ENCODE measurements at regions not wholly inside any gene's neighbourhood (a gene's known extent, or its start where the extent isn't known, plus 50 kb on each side); places are given as distances from the start of the nearest gene placed in this dataset.

DNA sequence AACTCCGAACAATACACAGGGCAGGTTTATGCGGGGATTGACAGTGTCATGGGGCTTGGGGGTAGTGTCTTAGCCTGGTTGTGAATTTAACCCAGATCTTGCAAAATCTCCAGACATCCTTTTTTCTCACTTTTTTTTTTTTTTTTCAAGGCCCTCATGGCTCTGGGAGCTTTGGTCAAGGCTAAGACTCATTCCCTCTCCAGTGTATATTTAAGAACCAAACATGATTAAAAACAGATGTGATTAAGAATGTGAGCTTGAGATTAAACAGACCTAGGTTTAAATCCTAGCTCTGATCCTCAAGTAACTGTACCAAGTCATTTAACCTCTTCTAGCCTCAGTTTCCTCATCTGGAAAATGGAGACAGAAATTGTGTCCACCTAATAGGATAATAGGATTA, 151.7 kb upstream of the FUT8 start:
- no peak overlapping the region for H3K4me3 ChIP-seq (replicated peaks; ENCODE audit: insufficient read depth, low read length)
- H3K27me3 ChIP-seq (ENCODE audit: insufficient read depth, poor library complexity, severe bottlenecking), result no peaks in the 10 kb centered on the region
- no peak for TF ChIP-seq POLR2AphosphoS5 (IDR thresholded peaks at IDR 0.05; ENCODE audit: low read depth)
- TF ChIP-seq SPI1 (IDR thresholded peaks at IDR 0.05; ENCODE audit: borderline replicate concordance, low read depth), result no peak
- TF ChIP-seq, protein P1, sequence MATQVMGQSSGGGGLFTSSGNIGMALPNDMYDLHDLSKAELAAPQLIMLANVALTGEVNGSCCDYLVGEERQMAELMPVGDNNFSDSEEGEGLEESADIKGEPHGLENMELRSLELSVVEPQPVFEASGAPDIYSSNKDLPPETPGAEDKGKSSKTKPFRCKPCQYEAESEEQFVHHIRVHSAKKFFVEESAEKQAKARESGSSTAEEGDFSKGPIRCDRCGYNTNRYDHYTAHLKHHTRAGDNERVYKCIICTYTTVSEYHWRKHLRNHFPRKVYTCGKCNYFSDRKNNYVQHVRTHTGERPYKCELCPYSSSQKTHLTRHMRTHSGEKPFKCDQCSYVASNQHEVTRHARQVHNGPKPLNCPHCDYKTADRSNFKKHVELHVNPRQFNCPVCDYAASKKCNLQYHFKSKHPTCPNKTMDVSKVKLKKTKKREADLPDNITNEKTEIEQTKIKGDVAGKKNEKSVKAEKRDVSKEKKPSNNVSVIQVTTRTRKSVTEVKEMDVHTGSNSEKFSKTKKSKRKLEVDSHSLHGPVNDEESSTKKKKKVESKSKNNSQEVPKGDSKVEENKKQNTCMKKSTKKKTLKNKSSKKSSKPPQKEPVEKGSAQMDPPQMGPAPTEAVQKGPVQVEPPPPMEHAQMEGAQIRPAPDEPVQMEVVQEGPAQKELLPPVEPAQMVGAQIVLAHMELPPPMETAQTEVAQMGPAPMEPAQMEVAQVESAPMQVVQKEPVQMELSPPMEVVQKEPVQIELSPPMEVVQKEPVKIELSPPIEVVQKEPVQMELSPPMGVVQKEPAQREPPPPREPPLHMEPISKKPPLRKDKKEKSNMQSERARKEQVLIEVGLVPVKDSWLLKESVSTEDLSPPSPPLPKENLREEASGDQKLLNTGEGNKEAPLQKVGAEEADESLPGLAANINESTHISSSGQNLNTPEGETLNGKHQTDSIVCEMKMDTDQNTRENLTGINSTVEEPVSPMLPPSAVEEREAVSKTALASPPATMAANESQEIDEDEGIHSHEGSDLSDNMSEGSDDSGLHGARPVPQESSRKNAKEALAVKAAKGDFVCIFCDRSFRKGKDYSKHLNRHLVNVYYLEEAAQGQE (IDR thresholded peaks at IDR 0.05; ENCODE audit: insufficient replicate concordance, low read depth), result no peak
- no peak for DNase-seq (ENCODE audit: low read depth in 1 of 2, low spot score in 1 of 2)
- no peak overlapping the region for H3K27ac ChIP-seq (replicated peaks)

DNA sequence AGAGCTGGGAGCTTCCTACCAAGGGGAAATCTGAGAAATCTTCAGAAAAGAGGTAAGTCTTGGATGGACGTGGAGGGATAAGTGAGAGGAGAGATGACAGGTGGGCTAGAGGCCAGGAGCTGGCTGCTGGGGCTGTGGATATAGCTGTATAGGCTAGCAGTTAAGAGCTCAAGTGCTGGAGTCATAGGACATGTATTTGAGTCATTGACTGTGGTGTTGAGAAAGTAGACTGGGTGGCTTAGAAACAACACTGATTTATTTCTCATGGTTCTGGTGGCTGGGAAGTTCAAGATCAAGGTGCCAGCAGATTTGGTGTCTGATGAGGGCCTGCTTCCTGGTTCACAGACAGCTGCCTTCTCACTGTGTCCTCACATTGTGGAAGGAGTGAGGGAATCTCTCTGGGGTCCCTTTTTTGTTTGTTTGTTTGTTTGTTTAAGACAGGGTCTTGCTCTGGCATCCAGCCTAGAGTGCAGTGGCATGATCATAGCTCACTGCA, 151.1 kb upstream of the FUT8 start:
- H3K4me3 ChIP-seq (replicated peaks; ENCODE audit: insufficient read depth, low read length), result no peak overlapping the region

DNA sequence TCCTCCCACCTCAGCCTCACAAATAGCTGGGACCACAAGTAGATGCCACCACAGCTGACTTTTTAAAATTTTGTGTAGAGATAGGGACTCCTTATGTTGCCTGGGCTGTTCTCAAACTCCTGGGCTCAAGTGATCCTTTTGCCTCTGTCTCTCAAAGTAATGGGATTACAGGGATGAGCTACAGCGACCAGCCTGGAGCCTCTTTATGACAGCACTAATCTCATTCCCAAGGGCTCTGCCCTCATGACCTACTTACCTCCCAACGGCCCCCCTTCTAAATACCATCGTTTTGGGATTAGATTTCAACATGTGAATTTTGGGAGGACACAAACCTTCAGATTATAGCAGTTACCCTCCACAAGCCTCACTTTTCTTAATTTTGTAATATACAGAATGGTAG, 150.6 kb upstream of the FUT8 start:
- DNase-seq (ENCODE audit: low read depth in 1 of 2, low spot score in 1 of 2), result no peak
- H3K27ac ChIP-seq (replicated peaks), result no peak overlapping the region
- TF ChIP-seq POLR2AphosphoS5 (IDR thresholded peaks at IDR 0.05; ENCODE audit: low read depth) (no peak), GABPA (IDR thresholded peaks at IDR 0.05; ENCODE audit: low read depth) (no peak), SPI1 (IDR thresholded peaks at IDR 0.05; ENCODE audit: borderline replicate concordance, low read depth) (no peak)
- TF ChIP-seq, protein P1 (IDR thresholded peaks at IDR 0.05; ENCODE audit: insufficient replicate concordance, low read depth), result no peak
- TF ChIP-seq, protein P2, sequence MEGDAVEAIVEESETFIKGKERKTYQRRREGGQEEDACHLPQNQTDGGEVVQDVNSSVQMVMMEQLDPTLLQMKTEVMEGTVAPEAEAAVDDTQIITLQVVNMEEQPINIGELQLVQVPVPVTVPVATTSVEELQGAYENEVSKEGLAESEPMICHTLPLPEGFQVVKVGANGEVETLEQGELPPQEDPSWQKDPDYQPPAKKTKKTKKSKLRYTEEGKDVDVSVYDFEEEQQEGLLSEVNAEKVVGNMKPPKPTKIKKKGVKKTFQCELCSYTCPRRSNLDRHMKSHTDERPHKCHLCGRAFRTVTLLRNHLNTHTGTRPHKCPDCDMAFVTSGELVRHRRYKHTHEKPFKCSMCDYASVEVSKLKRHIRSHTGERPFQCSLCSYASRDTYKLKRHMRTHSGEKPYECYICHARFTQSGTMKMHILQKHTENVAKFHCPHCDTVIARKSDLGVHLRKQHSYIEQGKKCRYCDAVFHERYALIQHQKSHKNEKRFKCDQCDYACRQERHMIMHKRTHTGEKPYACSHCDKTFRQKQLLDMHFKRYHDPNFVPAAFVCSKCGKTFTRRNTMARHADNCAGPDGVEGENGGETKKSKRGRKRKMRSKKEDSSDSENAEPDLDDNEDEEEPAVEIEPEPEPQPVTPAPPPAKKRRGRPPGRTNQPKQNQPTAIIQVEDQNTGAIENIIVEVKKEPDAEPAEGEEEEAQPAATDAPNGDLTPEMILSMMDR (IDR thresholded peaks at IDR 0.05; ENCODE audit: insufficient read depth, low read length), result no peak
- no peaks in the 10 kb centered on the region for H3K27me3 ChIP-seq (ENCODE audit: insufficient read depth, poor library complexity, severe bottlenecking)
- H3K4me3 ChIP-seq (replicated peaks; ENCODE audit: insufficient read depth, low read length), result no peak overlapping the region

More for the DNA sequence above, 151.1 kb upstream of the FUT8 start:
- no peak for DNase-seq (ENCODE audit: low read depth in 1 of 2, low spot score in 1 of 2)
- Histone ChIP-seq H3K27ac (replicated peaks) (no peak overlapping the region), H3K27me3 (ENCODE audit: insufficient read depth, poor library complexity, severe bottlenecking) (no peaks in the 10 kb centered on the region)
- TF ChIP-seq, protein P1 (IDR thresholded peaks at IDR 0.05; ENCODE audit: insufficient replicate concordance, low read depth), result no peak
- TF ChIP-seq, protein P2 (IDR thresholded peaks at IDR 0.05; ENCODE audit: insufficient read depth, low read length), result no peak
- TF ChIP-seq GABPA (IDR thresholded peaks at IDR 0.05; ENCODE audit: low read depth) (no peak), SPI1 (IDR thresholded peaks at IDR 0.05; ENCODE audit: borderline replicate concordance, low read depth) (no peak), POLR2AphosphoS5 (IDR thresholded peaks at IDR 0.05; ENCODE audit: low read depth) (no peak)

All from HL-60 (cell line).